ENCODE measurements at regions not wholly inside any gene's neighbourhood (a gene's known extent, or its start where the extent isn't known, plus 50 kb on each side); places are given as distances from the start of the nearest gene placed in this dataset.

GRCh38 chr3:164452707-164453106, 625.6 kb downstream of the SI start:
- FAIRE-seq = no peak
- no peak overlapping the region for H3K9ac ChIP-seq (replicated peaks; ENCODE audit: extremely low read depth, insufficient read depth, low read length)
- no peak for DNase-seq (ENCODE audit: low read depth, low spot score)
- H2AFZ ChIP-seq (ENCODE audit: low read depth, low read length) = no peak overlapping the region
- intact Hi-C loops (cut with micrococcal nuclease) = no loop called here
- POLR2A ChIA-PET = no interaction called here
- no peak overlapping the region for H3K4me2 ChIP-seq (ENCODE audit: insufficient read depth, low read length)
- no peaks in the 10 kb centered on the region for H3K4me1 ChIP-seq (ENCODE audit: control insufficient read depth, extremely low read depth, insufficient read depth, low read length)
- no peaks in the 10 kb centered on the region for H3K9me1 ChIP-seq (replicated peaks; ENCODE audit: control insufficient read depth, extremely low read depth, insufficient read depth, low read length)
- H3K27ac ChIP-seq (ENCODE audit: insufficient read depth, low read depth, low read length) = no peak overlapping the region
- CTCF ChIA-PET = no interaction called here
- no peak overlapping the region for H3K4me3 ChIP-seq (replicated peaks in 1 of 3; ENCODE audit: insufficient read depth in 1 of 3, low read depth in 1 of 3, low read length in 3 of 3)
- H3K36me3 ChIP-seq (ENCODE audit: control insufficient read depth in 2 of 2, extremely low read depth in 1 of 2, insufficient read depth in 2 of 2, low read length in 2 of 2) = no peaks in the 10 kb centered on the region
- TF ChIP-seq GATA2 (IDR thresholded peaks at IDR 0.05; ENCODE audit: insufficient read depth, insufficient read length, low read depth, low read length) (no peak), POLR2AphosphoS5 (IDR thresholded peaks at IDR 0.05; ENCODE audit: insufficient read depth, low read depth, low read length) (no peak), EZH2 (IDR thresholded peaks at IDR 0.05; ENCODE audit: borderline replicate concordance, low read depth, low read length, severe bottlenecking) (no peak), MAX (IDR thresholded peaks at IDR 0.05; ENCODE audit: insufficient read depth, insufficient read length) (no peak), JUN (IDR thresholded peaks at IDR 0.05; ENCODE audit: borderline replicate concordance, insufficient read depth, insufficient read length, low read depth) (no peak), POLR2A (IDR thresholded peaks at IDR 0.05; ENCODE audit: low read depth, low read length) (no peak), FOS (IDR thresholded peaks at IDR 0.05; ENCODE audit: borderline replicate concordance, insufficient read depth, low read length) (no peak), MYC (IDR thresholded peaks at IDR 0.05; ENCODE audit: low read depth, low read length) (no peak), CTCF (IDR thresholded peaks at IDR 0.05; ENCODE audit: extremely low read depth in 1 of 2, insufficient read depth in 1 of 2, low read depth in 1 of 2, low read length in 2 of 2) (no peak)
- no peaks in the 10 kb centered on the region for H4K20me1 ChIP-seq (replicated peaks; ENCODE audit: control insufficient read depth, extremely low read depth, insufficient read depth, low read length)
- dilution Hi-C loops (cut with MboI; ENCODE audit: extremely low pct_ligation_motif_present, low sequenced_read_pairs) = no loop called here
- H3K27me3 ChIP-seq (ENCODE audit: control insufficient read depth in 2 of 2, insufficient read depth in 2 of 2, low read length in 2 of 2) = no peaks in the 10 kb centered on the region
- H3K9me3 ChIP-seq (replicated peaks; ENCODE audit: control insufficient read depth, insufficient read depth, low read length) = no peaks in the 10 kb centered on the region
- H3K79me2 ChIP-seq (ENCODE audit: control insufficient read depth, insufficient read depth, low read length) = no peaks in the 10 kb centered on the region
- BruUV-seq (replicated peaks) = no TSS peak

All from endothelial cell of umbilical vein (primary cell).